ENCODE measurements at regions not wholly inside any gene's neighbourhood (a gene's known extent, or its start where the extent isn't known, plus 50 kb on each side); places are given as distances from the start of the nearest gene placed in this dataset.

DNA sequence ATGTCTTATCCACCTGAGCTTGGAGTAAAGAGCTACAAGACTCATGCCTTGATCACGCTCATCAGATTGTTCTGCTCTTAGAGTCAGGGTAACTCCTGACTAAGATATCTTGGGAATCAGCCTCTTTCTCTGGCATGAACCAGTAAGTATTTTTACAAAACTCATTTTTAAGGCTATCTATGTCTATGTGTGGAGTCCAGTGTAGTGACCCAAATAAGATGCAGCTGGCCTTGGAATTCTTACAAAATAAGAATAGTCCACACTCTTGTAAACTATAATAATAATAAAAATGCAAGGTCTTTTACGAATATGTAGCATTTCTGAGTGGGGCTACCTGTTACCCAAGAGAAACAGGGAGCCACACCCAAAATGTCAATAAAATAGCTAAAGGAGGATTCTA, 498.3 kb upstream of the SYT4 start:
- WGBS, 5 donors = 77 to 89% (median 85%) methylated on average over 2 of the region's 2 CpGs
- intact Hi-C loops (cut with DNase I; ENCODE audit: low total_unique reads) = no loop called here

DNA sequence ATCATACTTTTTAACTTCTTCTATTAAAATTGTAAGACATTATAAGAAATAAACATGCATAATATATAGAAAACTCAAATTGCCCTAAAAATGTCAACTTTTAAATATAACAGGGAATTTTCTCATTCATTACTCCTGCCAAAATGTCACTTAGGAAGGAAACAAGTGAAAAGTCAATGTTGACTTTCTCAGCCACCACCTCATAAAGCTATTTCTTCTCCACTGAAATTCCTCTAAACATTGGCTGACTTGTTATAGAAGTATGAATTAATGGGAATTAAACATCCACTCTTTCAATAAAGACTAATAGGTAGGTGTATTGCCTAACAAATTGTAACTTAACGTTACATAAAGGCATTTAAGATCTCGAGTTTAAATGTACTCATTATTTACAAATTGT, 499.7 kb upstream of the SYT4 start:
- no peaks in the 10 kb centered on the region for H3K36me3 ChIP-seq
- no peak overlapping the region for H3K4me3 ChIP-seq
- H3K27ac ChIP-seq = no peak overlapping the region
- DNase-seq = no peak
- no peaks in the 10 kb centered on the region for H3K9me3 ChIP-seq
- TF ChIP-seq POLR2AphosphoS5 (IDR thresholded peaks at IDR 0.05) = no peak
- no peak for TF ChIP-seq EP300 (IDR thresholded peaks at IDR 0.05)
- TF ChIP-seq, protein P1, sequence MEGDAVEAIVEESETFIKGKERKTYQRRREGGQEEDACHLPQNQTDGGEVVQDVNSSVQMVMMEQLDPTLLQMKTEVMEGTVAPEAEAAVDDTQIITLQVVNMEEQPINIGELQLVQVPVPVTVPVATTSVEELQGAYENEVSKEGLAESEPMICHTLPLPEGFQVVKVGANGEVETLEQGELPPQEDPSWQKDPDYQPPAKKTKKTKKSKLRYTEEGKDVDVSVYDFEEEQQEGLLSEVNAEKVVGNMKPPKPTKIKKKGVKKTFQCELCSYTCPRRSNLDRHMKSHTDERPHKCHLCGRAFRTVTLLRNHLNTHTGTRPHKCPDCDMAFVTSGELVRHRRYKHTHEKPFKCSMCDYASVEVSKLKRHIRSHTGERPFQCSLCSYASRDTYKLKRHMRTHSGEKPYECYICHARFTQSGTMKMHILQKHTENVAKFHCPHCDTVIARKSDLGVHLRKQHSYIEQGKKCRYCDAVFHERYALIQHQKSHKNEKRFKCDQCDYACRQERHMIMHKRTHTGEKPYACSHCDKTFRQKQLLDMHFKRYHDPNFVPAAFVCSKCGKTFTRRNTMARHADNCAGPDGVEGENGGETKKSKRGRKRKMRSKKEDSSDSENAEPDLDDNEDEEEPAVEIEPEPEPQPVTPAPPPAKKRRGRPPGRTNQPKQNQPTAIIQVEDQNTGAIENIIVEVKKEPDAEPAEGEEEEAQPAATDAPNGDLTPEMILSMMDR (IDR thresholded peaks at IDR 0.05) = no peak
- TF ChIP-seq POLR2A (IDR thresholded peaks at IDR 0.05) = no peak
- peaks cover 0 to 6% (median 0%) of the 10 kb centered on the region in 4 donors for H3K4me1 ChIP-seq
- intact Hi-C loops (cut with DNase I; ENCODE audit: low total_unique reads) = no loop called here
- H3K27me3 ChIP-seq = no peaks in the 10 kb centered on the region
- 39 to 60% (median 44%) methylated on average over 2 of the region's 2 CpGs for WGBS, 5 donors

More for the DNA sequence above, 498.3 kb upstream of the SYT4 start:
- H3K4me1 ChIP-seq = peaks cover 0 to 6% (median 0%) of the 10 kb centered on the region in 4 donors
- no peaks in the 10 kb centered on the region for H3K27me3 ChIP-seq
- H3K36me3 ChIP-seq = no peaks in the 10 kb centered on the region
- H3K9me3 ChIP-seq = no peaks in the 10 kb centered on the region
- TF ChIP-seq EP300 (IDR thresholded peaks at IDR 0.05) (no peak), POLR2A (IDR thresholded peaks at IDR 0.05) (no peak), POLR2AphosphoS5 (IDR thresholded peaks at IDR 0.05) (no peak)
- TF ChIP-seq, protein P1 (IDR thresholded peaks at IDR 0.05) = no peak
- no peak overlapping the region for H3K27ac ChIP-seq
- no peak overlapping the region for H3K4me3 ChIP-seq
- DNase-seq = no peak

- Histone ChIP-seq H3K4me1 (peaks cover 0 to 6% (median 0%) of the 10 kb centered on the region in 4 donors), H3K4me3 (no peak overlapping the region), H3K27me3 (no peaks in the 10 kb centered on the region), H3K27ac (no peak overlapping the region), H3K36me3 (no peaks in the 10 kb centered on the region), H3K9me3 (no peaks in the 10 kb centered on the region)
- no peak for TF ChIP-seq POLR2A (IDR thresholded peaks at IDR 0.05)
- no peak for TF ChIP-seq EP300 (IDR thresholded peaks at IDR 0.05)
- TF ChIP-seq, protein P1 (IDR thresholded peaks at IDR 0.05) = no peak
- TF ChIP-seq POLR2AphosphoS5 (IDR thresholded peaks at IDR 0.05) = no peak
- 73 to 79% (median 75%) methylated on average over 2 of the region's 2 CpGs for WGBS, 5 donors
- peak in 1 of 2 donors; percentile 19 for DNase-seq
- intact Hi-C loops (cut with DNase I; ENCODE audit: low total_unique reads) = no loop called here
These were observed 500.5 kb upstream of the SYT4 start for GRCh38 chr18:43777636-43778304.

- Histone ChIP-seq H3K9me3 (no peaks in the 10 kb centered on the region), H3K4me3 (no peak overlapping the region), H3K4me1 (no peaks in the 10 kb centered on the region), H3K27ac (no peak overlapping the region), H3K27me3 (no peaks in the 10 kb centered on the region), H3K36me3 (no peaks in the 10 kb centered on the region)
- no peak for DNase-seq
- WGBS, 5 donors = 55 to 63% (median 61%) methylated on average over 2 of the region's 2 CpGs
- intact Hi-C loops (cut with DNase I; ENCODE audit: low total_unique reads) = no loop called here
- TF ChIP-seq POLR2A (IDR thresholded peaks at IDR 0.05) (no peak), EP300 (IDR thresholded peaks at IDR 0.05) (no peak), POLR2AphosphoS5 (IDR thresholded peaks at IDR 0.05) (no peak)
- TF ChIP-seq, protein P1 (IDR thresholded peaks at IDR 0.05) = no peak
These were observed 503.6 kb upstream of the SYT4 start for GRCh38 chr18:43780782-43781340.
